Ecto neural progenitor cell (in vitro differentiated cells): ENCODE measurements at regions not wholly inside any gene's neighbourhood (a gene's known extent, or its start where the extent isn't known, plus 50 kb on each side); places are given as distances from the start of the nearest gene placed in this dataset.

Experiments used
- DNase-seq: peaks from one replicate; pipeline ENCODE4 v3.0.0-alpha.2; 2018; ENCODE audit warnings: low spot score

DNA sequence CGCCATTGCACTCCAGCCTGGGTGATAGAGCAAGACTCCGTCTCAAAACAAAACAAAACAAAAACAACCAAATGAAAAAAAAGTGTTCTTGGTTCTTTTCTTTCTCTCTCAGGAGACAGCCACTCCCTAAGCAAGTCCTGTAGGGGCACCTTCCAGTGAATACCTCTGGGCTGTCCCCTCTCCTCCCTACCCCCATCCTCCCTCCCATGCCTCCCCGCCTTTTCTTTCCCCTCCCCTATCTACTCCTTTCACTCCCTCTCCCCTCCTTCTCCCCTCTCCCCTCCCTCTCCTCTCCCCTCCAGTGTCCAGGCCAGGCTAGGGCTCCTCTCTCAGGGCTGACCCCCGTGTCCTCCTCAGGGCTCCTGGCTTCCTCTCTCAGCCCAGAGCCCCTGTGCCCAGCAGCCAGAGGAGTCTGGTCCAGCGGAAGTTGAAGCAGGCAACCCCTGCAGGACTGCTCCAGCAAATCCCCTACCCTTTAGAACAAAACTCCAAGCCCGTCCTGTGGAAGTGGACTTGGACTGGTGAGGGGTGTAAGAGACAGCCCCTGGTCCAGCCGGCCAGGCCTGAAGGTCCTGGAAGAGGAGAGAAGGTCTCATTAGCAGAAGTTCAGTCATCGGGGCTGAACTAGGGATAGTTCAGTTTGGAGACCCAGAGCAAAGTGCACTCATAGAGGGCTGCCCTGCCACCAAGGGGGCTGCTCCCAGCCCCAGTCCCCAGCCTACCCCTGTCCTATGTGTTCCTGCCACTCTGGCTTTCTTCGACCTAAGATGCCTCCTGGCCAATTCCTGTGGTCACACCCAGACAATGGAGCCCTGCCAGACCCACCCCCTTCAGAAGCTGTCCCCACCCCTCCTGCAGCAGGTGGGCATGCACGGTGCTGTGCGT, 79.8 kb upstream of the IQSEC1 start:
- DNase-seq = peak; percentile 62

DNA sequence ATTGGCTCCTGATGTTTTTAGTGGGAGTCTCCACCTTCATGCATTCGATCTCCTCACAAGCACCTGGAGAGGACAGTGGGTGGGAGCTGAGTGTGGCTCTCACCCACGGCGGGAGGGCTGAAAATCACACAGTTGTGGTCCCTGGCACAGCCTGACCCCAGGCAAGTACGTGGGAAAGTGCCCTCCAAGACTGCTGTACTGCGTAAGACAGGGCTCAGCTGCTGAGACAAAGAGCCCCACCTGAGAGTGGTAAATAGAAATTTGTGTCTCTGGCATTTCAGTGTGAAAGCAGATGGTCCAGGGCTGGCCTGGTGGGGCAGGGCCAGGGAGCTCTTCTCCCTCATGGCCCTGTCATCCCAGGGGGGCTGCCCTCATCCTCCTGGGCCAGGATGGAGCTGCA, 77.4 kb upstream of the IQSEC1 start:
- no peak for DNase-seq

DNA sequence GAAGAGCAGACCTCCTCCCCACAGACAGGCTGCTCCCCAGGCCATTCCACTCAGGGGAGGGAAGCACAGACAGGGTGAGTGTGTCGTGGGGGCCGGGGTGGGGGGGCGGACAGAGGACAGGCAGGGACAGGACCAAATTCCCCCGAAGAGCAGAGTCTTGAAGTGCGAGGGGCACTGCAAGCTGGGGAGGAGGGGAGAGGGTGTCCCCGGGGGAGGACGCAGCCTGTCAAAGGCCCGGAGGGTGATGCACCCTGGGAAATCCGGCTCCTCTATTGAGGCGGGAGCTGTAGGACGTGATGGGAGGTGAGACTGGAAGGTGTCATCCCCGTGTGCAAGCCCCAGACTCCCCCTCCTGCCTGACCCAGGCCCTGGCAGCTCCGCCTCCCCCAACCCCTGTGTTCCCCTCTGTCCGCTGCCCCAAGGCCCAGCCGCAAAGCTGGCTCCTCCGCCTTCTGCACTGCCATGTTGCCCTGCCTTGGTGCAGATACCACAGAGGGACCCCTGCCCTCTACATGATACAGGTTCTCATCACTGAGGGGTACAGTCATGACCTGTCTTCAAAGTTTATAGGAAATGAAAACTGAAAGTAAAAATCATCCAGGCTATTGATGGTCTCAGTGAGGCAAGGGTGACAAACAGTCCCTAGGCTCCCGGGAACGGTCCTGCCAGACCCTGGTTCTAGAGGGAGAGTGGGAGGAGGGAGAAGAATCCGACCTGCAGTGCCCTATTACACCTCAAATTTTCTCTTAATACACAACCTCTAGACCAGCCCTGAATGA, 76.3 kb upstream of the IQSEC1 start:
- DNase-seq = no peak

DNA sequence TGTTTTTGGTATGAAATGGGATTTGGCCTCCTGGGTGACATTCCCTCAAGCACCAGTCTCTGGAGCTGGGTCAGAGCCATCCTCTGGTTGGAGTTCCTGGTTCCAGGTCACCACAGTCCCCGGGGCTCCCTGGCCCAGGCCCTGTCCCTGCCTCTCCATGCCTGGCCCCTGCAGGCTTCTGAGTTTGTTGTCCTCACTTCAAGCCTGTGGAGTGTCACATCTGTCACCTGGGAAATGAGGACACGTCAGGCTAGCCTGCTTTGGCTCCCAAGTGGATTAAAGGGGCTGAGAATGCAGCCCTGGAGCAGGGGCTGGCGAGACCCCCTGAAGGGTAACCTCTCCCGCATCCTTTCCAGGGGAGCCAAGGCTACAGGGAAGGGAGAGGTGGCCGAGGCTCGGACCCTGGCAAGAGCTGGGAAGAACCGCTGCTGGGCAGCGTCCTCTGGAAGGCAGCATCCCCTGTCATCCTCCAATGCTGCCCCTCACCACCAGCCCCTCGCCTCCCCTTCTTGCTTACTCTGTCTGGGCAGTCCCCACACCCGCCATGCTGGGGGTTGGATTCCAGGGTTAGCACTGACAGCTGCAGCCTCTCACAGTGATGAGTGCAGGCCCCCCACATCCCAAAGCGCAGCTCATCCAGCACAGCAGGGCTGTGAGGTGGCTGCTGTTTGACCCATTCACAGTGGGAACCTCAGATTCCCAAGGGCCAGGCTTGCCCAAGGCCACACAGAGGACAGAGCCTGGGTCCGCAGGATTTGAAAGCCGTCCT, 75.5 kb upstream of the IQSEC1 start:
- DNase-seq = no peak

DNA sequence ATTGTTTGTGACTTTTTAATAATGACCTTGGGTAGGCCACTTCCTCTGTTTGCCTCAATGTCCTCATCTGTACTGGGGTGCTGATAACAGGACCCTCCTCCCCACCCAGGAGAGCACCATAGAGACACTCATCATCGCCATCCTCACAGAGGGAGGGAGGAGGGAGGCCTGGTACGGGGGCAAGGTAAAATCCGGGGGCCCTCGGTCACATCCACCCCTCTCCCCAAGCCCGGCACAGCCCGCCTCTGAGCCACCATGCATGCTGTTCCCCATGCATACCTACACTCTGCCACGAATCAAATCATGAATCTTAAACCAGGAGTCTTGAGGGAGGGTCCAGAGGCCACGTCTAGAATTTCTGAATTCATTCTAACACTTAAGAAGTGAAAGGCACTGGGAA, 74.9 kb upstream of the IQSEC1 start:
- DNase-seq = no peak

DNA sequence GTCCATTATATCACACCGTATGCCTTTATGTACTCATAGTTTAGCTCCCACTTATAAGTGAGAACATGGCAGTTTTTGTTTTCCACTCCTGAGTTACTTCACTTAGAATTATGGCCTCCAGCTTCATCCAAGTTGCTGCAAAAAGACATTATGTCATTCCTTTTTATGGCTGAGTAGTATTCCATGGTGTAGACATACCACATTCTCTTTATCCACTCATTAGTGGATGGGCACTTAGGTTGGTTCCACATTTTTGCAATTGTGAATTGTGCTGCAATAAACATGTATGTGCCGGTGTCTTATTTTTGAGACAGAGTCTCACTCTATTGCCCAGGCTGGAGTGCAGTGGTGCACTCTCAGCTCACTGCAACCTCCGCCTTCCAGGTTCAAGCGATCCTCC, 74.1 kb upstream of the IQSEC1 start:
- DNase-seq = no peak

DNA sequence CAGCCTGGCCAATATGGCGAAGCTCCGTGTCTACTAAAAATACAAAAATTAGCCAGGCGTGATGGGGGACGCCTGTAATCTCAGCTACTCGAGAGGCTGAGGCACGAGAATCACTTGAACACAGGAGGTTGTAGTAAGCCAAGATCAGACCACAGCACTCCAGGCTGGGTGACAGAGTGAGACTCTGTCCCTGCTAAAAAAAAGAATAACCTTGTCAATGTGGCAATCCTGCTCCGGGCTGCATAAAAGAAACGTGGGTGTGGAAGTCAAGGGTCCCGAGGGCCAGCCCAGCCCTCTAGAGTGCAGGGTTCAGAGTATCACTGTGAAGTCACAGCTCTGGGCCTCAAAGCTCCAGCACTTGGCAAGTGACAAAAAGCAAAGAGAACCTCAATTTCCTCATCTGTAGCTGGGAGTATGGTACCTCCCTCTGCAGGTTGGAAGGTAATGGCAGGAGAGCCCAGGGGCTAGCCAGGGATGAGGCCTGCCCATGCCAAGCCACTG, 73.5 kb upstream of the IQSEC1 start:
- DNase-seq = no peak

DNA sequence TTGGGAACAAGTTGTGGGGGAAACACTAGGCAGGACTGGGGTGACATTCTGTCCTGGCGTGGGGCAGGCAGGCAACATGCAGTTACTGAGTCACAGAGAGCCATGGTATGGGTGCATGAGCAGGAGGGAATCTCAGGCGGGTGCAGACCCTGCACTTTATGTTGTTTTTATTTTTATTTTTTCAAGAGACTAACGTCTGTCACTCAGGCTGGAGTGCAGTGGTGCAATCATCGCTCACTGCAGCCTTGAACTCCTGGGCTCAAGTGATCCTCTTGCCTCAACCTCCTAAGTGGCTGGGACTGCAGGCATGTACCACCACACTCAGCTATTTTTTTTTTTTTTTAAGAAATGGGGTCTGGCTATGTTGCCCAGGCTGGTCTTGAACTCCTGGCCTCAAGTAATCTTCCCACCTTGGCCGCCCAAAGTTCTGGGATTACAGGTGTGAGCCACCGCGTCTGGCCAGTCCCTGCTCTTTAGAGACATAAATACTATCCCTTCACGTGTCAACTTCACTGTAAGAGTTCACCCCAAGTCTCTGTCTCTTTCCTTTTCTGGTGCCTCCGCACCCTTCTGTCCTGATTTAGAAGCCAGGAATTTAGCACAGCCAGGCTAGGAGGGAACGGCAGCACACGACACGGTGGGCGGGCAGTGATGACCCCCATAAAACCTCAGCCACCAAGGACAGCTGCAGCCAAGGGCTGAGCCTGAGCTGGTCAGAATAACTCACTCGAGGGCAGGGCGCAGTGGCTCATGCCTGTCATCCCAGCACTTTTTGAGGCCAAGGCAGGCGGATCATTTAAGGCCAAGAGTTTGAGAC, 72.8 kb upstream of the IQSEC1 start:
- no peak for DNase-seq

DNA sequence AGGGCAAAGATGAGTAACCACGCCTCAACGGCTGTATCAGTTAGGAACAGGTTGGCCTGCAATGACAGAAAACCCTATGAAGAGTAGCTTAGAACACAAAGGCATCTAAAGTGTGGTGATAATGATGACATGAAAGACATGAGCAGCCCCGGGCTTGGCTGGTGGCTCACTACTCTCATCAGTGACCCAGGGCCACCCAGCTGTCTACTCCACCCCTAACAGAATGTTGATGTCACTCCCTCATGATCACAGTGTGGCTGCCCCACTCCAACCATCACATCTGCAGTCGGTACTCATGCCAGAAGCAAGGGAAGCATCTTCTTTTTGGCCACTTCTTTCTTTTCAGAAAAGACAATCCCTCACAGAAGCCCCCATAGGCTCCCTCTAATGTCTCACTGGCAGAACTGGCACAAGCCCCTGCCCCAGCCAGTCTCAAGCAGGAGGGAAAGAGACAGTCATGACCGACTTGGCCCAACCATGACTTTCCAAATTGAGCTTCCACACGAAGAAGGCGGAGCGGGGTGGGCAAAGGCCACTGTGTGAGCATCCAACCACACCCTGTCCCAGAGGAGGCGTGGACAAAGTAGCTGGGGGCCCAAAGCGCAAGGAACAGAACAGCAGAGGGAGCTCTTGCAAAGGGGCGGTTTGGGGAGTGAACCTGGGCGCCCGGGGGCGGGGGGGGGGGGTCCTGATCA, 72.0 kb upstream of the IQSEC1 start:
- DNase-seq = no peak

DNA sequence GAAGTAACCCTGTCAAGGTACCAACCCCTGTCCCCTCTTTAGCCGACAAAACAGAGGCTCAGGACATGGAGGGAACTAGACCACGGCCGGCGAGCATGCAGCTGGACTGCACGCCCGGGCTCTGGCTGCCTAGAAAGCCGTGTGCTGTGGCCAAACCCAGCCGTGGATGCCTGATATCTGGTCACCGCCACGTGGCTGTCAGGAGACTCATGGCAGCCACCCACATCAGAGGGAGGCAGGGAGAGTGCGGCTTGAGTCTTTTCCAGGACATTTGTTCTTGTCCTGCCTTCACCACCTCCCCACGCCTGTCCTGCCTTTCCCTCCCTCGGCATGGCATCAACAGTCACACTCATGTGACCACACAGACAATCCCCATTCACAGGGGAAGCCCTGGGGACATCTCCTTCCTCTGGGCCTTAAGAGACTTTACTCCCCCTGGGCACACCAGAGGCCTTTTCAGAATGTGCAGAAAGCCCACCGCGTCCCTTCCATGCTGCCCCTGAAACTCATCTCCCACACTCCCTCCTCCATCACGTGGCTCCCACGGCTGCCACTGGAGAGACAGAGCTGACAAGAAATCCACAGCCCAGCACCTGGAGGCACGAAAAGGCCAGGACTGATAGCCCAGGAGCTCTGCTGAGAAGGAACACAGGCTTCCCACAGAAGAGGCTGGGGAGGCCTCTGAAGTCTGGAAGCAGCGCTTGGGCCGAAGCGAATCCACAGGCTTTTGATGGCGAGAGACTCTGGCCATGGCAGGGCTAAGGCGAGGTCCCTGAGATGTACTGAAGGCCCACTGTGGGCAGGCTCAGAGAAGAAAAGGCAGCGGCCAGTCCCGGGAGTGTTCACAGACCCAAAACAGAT, 71.2 kb upstream of the IQSEC1 start:
- no peak for DNase-seq

DNA sequence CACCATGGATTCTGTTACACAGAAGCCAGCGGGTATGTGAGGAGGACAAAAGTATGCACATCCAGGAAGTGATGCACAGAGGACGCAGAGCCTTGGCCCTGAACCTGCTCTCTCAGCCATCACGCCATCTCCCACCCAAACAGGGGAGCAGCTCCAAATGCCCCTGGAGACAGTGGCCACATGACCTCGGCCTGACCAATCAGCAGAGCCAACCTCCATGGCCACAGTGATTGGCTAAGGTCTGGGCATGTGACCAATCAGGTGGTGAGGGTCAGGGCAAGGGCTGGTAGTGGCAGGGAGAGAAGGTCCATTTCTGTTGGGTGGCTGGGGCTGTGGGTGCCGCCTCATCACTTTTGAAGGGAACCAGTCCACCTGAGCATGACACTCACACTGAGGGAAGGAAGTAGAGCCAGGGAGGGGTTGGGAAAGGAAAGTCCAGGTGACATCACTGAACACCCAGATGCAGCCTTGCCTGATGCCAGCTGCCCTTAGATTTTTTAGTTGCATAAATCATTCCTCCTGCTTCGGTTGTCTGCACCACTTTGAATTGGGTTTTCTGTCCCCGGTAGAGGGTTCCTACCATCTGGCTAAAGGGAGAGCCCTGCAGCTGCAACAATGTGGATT, 70.3 kb upstream of the IQSEC1 start:
- DNase-seq = no peak

DNA sequence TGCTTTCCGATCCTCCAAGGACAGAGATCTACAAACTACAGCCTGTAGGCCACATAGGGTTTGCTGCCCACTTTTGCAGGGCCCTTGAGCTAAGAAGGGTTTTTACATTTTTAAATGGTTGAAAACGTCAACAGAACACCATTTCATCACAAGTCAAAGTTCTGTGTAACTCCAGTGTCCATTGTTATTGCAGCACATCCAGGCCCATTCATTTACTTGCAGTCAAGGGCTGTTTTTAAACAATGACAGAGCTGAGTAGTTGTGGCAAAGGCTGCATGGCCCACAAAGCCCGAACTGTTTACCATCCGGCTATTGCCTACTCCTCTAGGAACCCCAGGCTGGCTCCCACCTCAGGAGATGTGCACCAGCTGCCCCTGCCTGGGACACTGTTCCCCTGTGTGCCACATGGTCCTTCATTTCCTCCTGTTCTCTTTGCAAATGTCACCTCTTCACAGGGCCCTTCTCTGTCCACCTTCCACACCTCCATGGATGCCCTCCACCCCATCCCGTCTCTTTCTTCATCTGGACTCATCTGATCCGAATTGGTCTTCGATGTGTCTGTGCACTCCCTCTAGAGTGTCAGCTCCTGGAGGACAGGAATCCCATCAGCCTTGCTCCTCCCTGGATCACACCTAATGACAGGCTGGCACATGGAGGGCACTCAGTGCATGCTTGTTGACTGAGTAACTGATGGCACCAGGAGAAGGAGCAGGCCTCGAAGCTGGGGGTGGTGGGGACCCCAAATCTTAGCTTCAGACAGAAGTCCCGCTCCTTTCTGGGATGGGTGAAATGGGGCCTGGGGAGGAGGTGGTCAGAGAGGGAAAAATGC, 69.5 kb upstream of the IQSEC1 start:
- DNase-seq = no peak

DNA sequence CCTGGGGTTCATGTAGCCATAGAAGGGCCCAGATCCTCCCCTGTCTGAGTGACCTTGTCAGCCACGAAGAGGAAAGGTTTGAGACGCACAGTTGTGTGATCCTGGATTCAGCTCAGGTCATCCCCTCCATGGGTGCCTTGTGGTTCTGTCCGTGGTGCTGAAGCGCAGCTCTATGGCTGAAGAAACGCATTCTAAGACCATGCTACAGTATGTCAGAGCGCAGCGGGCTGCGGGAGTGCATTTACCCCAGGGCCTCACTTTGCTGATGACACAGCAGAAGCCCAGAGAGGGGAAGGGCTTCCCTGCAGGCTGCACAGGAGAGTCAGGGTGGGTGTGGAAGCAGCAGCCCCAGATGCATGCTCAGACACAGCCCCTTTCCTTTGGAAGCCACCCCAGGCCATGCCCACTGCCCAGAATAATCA, 68.8 kb upstream of the IQSEC1 start:
- DNase-seq = peak; percentile 80

DNA sequence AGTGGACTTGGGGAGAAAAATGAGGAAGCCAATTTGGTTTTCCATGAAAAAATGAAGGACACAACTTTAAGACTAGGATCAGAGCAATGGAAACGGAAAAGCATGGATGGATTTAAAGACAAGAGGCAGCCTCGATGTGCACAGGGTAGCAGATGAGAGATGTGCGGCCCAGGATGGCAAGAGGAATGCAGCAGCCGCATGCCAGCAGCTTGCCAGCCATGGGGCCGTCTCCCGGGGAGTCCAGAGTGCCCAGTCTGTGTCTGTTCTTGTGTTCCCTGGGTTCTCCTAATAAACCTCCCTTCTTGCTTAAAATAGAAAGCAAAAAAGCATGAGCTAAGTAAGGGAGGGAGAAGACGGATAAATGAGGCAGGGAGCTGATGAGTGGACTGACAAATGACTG, 68.0 kb upstream of the IQSEC1 start:
- DNase-seq = no peak

DNA sequence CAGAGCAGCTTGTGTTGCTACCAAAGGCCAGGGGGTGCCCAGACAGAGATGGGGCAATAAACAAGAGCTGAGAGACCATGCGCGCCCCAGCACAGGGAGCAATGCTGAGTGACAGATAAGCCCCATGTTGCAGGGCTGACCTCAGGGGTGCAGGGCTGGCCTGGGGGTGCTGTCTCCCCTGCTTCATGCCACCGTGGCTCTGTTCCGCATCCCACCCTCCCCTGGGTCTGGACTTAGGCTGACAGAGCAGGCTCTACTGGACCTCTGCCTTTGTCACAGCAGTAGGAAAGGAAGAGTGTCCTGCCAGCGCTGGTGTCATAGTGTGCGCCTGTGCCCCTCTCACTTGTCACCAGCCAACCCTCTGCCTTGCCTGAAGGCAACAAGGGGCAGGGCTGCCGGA, 67.4 kb upstream of the IQSEC1 start:
- no peak for DNase-seq

DNA sequence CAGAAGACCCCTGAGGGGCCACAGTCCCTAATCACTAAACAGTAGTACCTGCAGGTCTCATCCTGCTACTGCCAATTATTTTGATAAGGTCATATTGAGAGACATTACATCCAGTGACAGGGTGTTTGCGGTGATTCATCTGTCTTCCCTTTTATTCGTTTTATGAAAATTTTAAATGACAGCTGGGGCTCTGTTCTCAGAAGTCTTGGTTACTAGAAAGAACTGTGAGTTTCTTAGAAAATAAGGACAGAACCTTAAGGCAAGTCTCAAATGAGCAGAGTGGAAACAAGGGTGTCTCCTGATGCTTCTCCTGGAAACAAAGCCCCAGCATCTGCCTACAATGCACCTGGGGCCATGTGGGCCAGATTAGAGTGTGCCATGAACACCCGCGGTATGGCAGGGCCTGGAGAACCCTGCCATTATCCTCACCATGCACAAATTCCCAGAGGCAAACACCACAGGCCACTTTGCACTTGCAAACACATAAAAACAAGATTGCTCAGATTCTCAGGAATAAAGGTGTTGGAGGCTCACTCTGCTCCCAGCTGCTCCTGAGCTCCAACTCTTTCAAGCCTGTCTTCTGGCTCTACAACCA, 66.3 kb upstream of the IQSEC1 start:
- DNase-seq = peak; percentile 32

DNA sequence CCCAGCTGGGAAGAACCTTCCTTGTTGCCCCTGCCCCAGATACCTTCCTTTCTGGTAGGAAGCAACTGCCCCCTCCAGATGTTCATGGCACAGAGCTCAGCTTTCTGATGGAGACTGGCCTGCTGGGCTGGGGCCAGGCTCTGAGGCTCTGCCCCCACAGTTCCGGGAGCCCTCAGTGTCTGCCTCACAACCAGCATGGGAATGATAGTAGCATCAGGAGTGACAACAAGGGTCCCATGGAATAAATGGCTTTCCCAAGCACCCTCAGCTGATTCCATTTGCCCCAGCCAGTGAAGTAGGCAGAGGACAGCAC, 65.6 kb upstream of the IQSEC1 start:
- DNase-seq = peak; percentile 31
